ENCODE measurements at regions not wholly inside any gene's neighbourhood (a gene's known extent, or its start where the extent isn't known, plus 50 kb on each side); places are given as distances from the start of the nearest gene placed in this dataset.
"Not testable (repeated sequence)": the region's sequence is repeated elsewhere in the genome, so short reads cannot be mapped to it uniquely, and the experiment has no call there.

GRCh38 chr2:126269911-126270310, 386.0 kb upstream of the GYPC start:
- DNase-seq, result no peak

- DNase-seq, result no peak
Measured at GRCh38 chr2:126270587-126270986, 385.4 kb upstream of the GYPC start.

GRCh38 chr2:126272401-126272800, 383.6 kb upstream of the GYPC start:
- DNase-seq, result no peak

GRCh38 chr2:126275098-126275497, 380.9 kb upstream of the GYPC start:
- no peak for DNase-seq

GRCh38 chr2:126276268-126276667, 379.7 kb upstream of the GYPC start:
- not testable (repeated sequence) for DNase-seq

- DNase-seq, result no peak
Measured at GRCh38 chr2:126288362-126288761, 367.6 kb upstream of the GYPC start.

- DNase-seq, result not testable (repeated sequence)
Measured at GRCh38 chr2:126293962-126294361, 362.0 kb upstream of the GYPC start.

- no peak for DNase-seq
Measured at GRCh38 chr2:126299469-126299976, 356.4 kb upstream of the GYPC start.

- no peak for DNase-seq
Measured at GRCh38 chr2:126300348-126300747, 355.6 kb upstream of the GYPC start.

- no peak for DNase-seq
Measured at GRCh38 chr2:126302043-126302442, 353.9 kb upstream of the GYPC start.

- DNase-seq, result no peak
Measured at GRCh38 chr2:126303113-126303512, 352.8 kb upstream of the GYPC start.

- DNase-seq, result no peak
Measured at GRCh38 chr2:126304154-126304553, 351.8 kb upstream of the GYPC start.

GRCh38 chr2:126306539-126306938, 349.4 kb upstream of the GYPC start:
- no peak for DNase-seq

GRCh38 chr2:126307740-126308139, 348.2 kb upstream of the GYPC start:
- no peak for DNase-seq

- no peak for DNase-seq
Measured at GRCh38 chr2:126309185-126309584, 346.8 kb upstream of the GYPC start.

- DNase-seq, result no peak
Measured at GRCh38 chr2:126312579-126312978, 343.4 kb upstream of the GYPC start.

- no peak for DNase-seq
Measured at GRCh38 chr2:126315828-126316227, 340.1 kb upstream of the GYPC start.

GRCh38 chr2:126317790-126318431, 338.0 kb upstream of the GYPC start:
- no peak for DNase-seq

GRCh38 chr2:126322342-126322741, 333.6 kb upstream of the GYPC start:
- DNase-seq, result no peak

- no peak for DNase-seq
Measured at GRCh38 chr2:126325202-126325601, 330.8 kb upstream of the GYPC start.

- no peak for DNase-seq
Measured at GRCh38 chr2:126329173-126329572, 326.8 kb upstream of the GYPC start.

- DNase-seq, result no peak
Measured at GRCh38 chr2:126342457-126342856, 313.5 kb upstream of the GYPC start.

GRCh38 chr2:126343136-126343535, 312.8 kb upstream of the GYPC start:
- no peak for DNase-seq

GRCh38 chr2:126344493-126344892, 311.5 kb upstream of the GYPC start:
- DNase-seq, result no peak

GRCh38 chr2:126345691-126346090, 310.3 kb upstream of the GYPC start:
- no peak for DNase-seq

All from DMS153 (cell line).